HG02884 (cell line): ENCODE measurements at regions not wholly inside any gene's neighbourhood (a gene's known extent, or its start where the extent isn't known, plus 50 kb on each side); places are given as distances from the start of the nearest gene placed in this dataset.
A peak's percentile ranks its signal among the peaks of the same experiment; 100 is the strongest.

Experiments
- ATAC-seq: cut with Tn5 transposase; IDR thresholded peaks from one replicate; pipeline ENCODE4 v1.9.1; 2021; ENCODE audit warnings: mild to moderate bottlenecking, moderate library complexity; ENCODE audit not compliant: unreplicated experiment

- no peak for ATAC-seq
Observed at GRCh38 chr2:74036010-74036409, 51.3 kb downstream of the TET3 start.

GRCh38 chr2:74036450-74037195, 51.9 kb downstream of the TET3 start:
- ATAC-seq, result no peak

- peak; percentile 44 for ATAC-seq
Observed at GRCh38 chr2:74037379-74037860, 52.7 kb downstream of the TET3 start.

DNA sequence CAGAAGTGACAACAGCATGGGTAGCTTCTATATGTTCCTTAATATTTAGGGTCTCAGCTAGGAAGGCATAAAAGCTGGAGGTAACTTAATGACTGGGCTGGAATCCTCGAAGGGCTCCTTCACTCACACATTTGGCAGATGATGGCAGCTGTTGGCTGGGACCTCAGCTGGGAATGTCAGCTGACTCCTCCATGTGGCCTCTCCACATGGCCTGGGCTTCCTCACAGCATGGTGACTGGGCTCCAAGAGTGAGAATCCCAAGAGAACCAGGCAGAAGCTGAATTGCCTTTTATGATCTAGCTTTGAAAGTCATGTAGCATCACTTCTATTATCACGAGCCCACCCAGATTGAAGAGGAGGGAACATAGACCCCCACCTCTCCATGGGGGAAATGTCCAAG, 54.9 kb downstream of the TET3 start:
- no peak for ATAC-seq

GRCh38 chr2:74041182-74041581, 56.5 kb downstream of the TET3 start:
- no peak for ATAC-seq

DNA sequence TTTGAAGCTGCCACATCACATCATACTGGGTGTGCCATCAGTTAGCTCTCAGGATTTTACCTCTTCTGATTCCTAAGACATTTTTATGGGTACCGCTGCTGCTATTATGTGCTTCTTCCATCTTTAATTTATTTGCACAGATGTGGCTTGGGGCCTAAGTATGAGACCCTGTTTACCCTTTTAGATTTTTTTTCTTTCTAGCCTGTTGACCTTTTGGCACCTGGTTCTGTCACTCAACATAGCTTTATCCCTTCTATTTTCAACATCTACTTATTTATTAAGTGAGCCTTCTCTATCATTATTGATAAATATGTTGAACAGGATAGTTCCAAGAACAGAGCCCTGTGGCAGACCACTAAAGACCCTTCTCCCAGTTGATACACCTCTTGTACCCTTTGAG, 57.0 kb downstream of the TET3 start:
- no peak for ATAC-seq

- no peak for ATAC-seq
Observed at GRCh38 chr2:74042606-74043005, 57.9 kb downstream of the TET3 start.

GRCh38 chr2:74043345-74044329, 58.9 kb downstream of the TET3 start:
- no peak for ATAC-seq

- ATAC-seq, result no peak
Observed at GRCh38 chr2:74044999-74045398, 60.3 kb downstream of the TET3 start.

DNA sequence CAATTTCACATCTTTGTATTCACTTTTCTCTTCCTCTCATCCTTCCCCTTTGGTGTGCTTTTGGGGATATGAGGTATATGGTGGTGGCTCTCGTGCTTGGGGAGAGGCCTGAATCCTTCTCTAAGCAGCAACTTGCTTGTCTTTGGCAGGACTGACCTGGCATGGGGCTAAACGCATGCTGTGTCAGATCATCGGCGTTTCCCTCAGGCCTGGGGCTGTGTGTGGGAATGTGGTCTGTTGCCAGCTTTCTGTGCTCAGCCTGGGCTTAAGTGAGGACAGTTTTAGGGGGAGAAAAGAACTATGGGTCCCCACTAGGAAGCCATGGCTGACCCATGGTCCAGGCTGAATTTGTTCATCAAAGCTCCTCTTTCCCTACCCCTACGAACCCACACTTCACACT, 60.7 kb downstream of the TET3 start:
- no peak for ATAC-seq

- ATAC-seq, result no peak
Observed at GRCh38 chr2:74046441-74046840, 61.7 kb downstream of the TET3 start.

GRCh38 chr2:74047152-74047551, 62.4 kb downstream of the TET3 start:
- ATAC-seq, result no peak

GRCh38 chr2:74048147-74048546, 63.4 kb downstream of the TET3 start:
- ATAC-seq, result no peak

DNA sequence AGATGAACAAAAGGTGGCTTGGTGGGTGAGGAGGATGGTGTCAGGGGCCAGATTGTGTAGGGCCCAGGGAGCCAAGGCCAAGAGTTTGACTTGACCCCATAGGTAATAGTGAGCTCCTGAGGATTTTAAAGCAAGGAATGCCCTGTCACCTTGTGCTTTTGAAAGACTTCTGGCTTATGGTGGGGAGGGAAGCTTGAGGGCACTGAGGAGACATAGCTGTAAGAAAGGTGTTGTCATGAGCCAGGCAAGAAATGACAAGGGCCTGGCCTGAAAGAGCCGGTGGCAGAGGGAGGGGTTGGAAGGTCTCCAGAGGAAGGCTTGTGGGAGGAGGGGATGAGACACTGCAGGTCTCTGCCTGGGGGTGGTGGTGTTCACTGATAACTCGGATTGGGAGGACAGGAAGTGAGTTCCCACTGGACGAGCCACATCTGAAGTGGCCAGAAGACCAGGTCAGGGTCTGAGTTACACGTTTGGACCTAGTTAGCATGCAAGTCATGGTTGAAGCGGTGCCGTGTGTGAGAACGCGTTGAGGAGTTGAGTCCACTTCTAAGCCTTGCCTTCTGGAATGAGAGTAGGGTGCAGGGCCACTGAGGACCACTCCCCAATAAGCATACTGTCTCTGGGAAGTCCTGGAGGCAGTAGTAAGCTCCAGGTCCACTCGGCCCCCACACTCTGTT, 64.3 kb downstream of the TET3 start:
- no peak for ATAC-seq

DNA sequence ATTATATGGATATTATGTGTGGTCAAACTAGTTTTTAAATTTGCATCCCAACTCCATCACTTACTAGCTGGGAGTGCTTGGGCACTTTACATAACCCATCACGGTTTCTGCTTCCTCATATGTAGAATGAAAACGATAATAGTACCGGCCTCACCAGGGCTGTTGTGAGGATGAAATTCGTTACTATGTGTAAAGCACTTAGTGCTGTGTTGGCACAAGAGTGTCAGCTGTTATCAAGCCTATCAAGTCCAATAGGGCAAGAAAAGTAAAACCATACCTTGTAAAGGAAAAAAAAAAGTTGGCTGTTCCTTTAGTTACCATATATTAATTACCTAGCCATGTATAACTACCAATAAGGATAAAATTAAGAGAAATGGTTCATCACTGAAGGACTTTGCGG, 65.4 kb downstream of the TET3 start:
- ATAC-seq, result no peak

GRCh38 chr2:74051504-74051903, 66.8 kb downstream of the TET3 start:
- no peak for ATAC-seq

DNA sequence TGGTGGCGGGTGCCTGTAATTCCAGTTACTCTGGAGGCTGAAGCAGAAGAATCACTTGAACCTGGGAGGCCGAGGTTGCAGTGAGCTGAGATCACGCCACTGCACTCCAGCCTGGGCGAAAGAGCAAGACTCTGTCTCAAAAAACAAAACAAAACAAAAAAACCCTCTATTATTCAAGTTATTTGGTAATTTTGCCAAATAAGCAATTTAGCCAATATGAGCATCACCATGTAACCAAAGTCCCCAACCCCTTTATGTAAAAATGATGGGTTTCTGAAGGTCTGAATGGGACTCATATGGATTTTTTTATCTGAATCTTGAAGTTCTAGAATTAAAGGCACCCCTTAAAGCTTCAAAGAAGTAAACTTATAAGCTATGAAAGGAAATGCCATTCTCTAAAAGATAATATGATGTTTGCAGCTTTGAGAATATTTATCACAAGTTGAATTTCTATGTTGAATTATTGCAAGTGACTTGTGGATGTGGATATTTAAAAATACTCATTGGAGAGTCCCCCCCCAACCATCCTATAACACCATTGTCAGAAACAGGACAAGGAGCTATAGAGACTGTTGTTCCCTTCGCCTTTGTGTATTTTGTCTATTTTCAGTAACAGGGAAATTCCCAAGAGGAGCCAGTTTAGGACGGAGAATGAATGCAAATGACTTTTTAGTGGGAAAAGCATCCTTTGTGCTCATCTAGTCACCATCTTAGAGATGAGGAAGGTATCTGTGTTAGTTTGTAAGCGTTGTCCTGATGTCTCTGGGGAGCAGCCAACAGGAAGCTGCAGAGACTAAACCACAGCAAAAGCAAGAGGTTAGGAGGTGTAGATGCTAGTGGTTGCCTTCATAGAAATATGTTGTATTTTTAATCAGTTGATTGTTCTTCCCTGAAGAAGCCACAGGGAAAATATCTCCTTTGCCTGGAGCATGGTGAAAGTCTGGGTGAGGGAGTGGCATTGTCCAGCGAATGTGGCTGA, 68.3 kb downstream of the TET3 start:
- ATAC-seq, result no peak

GRCh38 chr2:74053959-74054715, 69.4 kb downstream of the TET3 start:
- no peak for ATAC-seq

GRCh38 chr2:74059137-74059775, 74.5 kb downstream of the TET3 start:
- no peak for ATAC-seq
